Neural progenitor cell (in vitro differentiated cells): ENCODE measurements at regions not wholly inside any gene's neighbourhood (a gene's known extent, or its start where the extent isn't known, plus 50 kb on each side); places are given as distances from the start of the nearest gene placed in this dataset.

ENCODE experiments used
- DNase-seq: peaks from one replicate; pipeline ENCODE4 v3.0.0-alpha.2; 2016; ENCODE audit warnings: low spot score
- H2AFZ ChIP-seq: fragments of 200-600 bp; sonication (generic); replicated peaks from 2 replicates; pipeline ENCODE4 v1.6.1; 2016; ENCODE audit warnings: antibody characterized with exemption
- H3F3A ChIP-seq: fragments of 200-600 bp; sonication (generic); 2 replicates; pipeline ENCODE4 v1.6.1; 2016; ENCODE audit warnings: antibody characterized with exemption, low read depth
- H3K27ac ChIP-seq: fragments of 200-600 bp; sonication (generic); 2 replicates; pipeline ENCODE4 v1.5.1; 2016; ENCODE audit warnings: mild to moderate bottlenecking
- H3K27me3 ChIP-seq: fragments of 200-600 bp; sonication (generic); 2 replicates; pipeline ENCODE4 v1.6.1; 2016; ENCODE audit warnings: mild to moderate bottlenecking, moderate library complexity
- H3K36me3 ChIP-seq: fragments of 200-600 bp; sonication (generic); 2 replicates; pipeline ENCODE4 v1.5.1; 2016
- H3K4me1 ChIP-seq: fragments of 200-600 bp; sonication (generic); 2 replicates; pipeline ENCODE4 v1.6.1; 2016; ENCODE audit warnings: mixed run types
- H3K4me2 ChIP-seq: fragments of 200-600 bp; sonication (generic); 2 replicates; pipeline ENCODE4 v1.6.1; 2016
- H3K4me3 ChIP-seq: fragments of 200-600 bp; sonication (generic); 2 replicates; pipeline ENCODE4 v1.5.1; 2016
- H3K79me2 ChIP-seq: fragments of 200-600 bp; sonication (generic); 2 replicates; pipeline ENCODE4 v1.6.1; 2016; ENCODE audit warnings: low read depth
- H3K9ac ChIP-seq: fragments of 200-600 bp; sonication (generic); 2 replicates; pipeline ENCODE4 v1.6.1; 2016
- H3K9me3 ChIP-seq: fragments of 200-600 bp; sonication (generic); 2 replicates; pipeline ENCODE4 v1.5.1; 2016; ENCODE audit warnings: low read depth
- H4K20me1 ChIP-seq: fragments of 200-600 bp; sonication (generic); 2 replicates; pipeline ENCODE4 v1.6.1; 2016; ENCODE audit warnings: low read depth
- H3K27ac Mint-ChIP-seq: 3 replicates; pipeline ENCODE4 v1.8.0; 2021; ENCODE audit warnings: mixed read lengths
- H3K27me3 Mint-ChIP-seq: 2 replicates; pipeline ENCODE4 v1.8.0; 2022; ENCODE audit warnings: low read depth, mild to moderate bottlenecking, inconsistent platforms, moderate library complexity, mixed read lengths; ENCODE audit not compliant: insufficient read depth
- H3K36me3 Mint-ChIP-seq: 3 replicates; pipeline ENCODE4 v1.8.0; 2021; ENCODE audit warnings: mixed read lengths
- H3K4me1 Mint-ChIP-seq: 3 replicates; pipeline ENCODE4 v1.8.0; 2021; ENCODE audit warnings: mixed read lengths
- H3K4me3 Mint-ChIP-seq: 3 replicates; pipeline ENCODE4 v1.8.0; 2021; ENCODE audit warnings: mild to moderate bottlenecking, moderate library complexity, mixed read lengths
- H3K9me3 Mint-ChIP-seq: 3 replicates; pipeline ENCODE4 v1.8.0; 2020; ENCODE audit warnings: mixed read lengths
- CTCF ChIP-seq: fragments of 200-600 bp; sonication (generic); IDR thresholded peaks from 2 replicates; pipeline ENCODE4 v1.5.1; 2017; ENCODE audit warnings: antibody characterized with exemption, mild to moderate bottlenecking
- EZH2 ChIP-seq: fragments of 200-600 bp; sonication (generic); IDR thresholded peaks from 2 replicates; pipeline ENCODE4 v1.6.1; 2017; ENCODE audit warnings: antibody characterized with exemption, mild to moderate bottlenecking, moderate library complexity
- EZH2phosphoT487 ChIP-seq: fragments of 200-600 bp; sonication (generic); IDR thresholded peaks from 2 replicates; pipeline ENCODE4 v1.6.1; 2017; ENCODE audit warnings: antibody characterized with exemption

GRCh38 chr21:16108561-16109075 lies 378.8 kb downstream of the USP25 start:
- Mint-ChIP-seq H3K27ac (no peak overlapping the region), H3K36me3 (peaks cover 1% of the 10 kb centered on the region), H3K4me3 (no peak overlapping the region), H3K9me3 (peaks cover 19% of the 10 kb centered on the region), H3K27me3 (no peaks in the 10 kb centered on the region), H3K4me1 (peaks cover 6% of the 10 kb centered on the region)
- no peak overlapping the region for H2AFZ ChIP-seq
- no peaks in the 10 kb centered on the region for H3F3A ChIP-seq
- no peak for TF ChIP-seq CTCF
- no peak for TF ChIP-seq EZH2
- TF ChIP-seq EZH2phosphoT487 = no peak
- H3K27ac ChIP-seq = no peak overlapping the region
- no peaks in the 10 kb centered on the region for H4K20me1 ChIP-seq
- H3K79me2 ChIP-seq = no peaks in the 10 kb centered on the region
- H3K4me3 ChIP-seq = no peak overlapping the region
- no peaks in the 10 kb centered on the region for H3K9me3 ChIP-seq
- no peaks in the 10 kb centered on the region for H3K36me3 ChIP-seq
- no peak overlapping the region for H3K9ac ChIP-seq
- DNase-seq = no peak
- no peaks in the 10 kb centered on the region for H3K4me1 ChIP-seq
- no peak overlapping the region for H3K4me2 ChIP-seq
- no peaks in the 10 kb centered on the region for H3K27me3 ChIP-seq

GRCh38 chr21:16113052-16113715 lies 383.4 kb downstream of the USP25 start:
- no peaks in the 10 kb centered on the region for H3K4me1 ChIP-seq
- no peak overlapping the region for H2AFZ ChIP-seq
- H3K4me3 ChIP-seq = no peak overlapping the region
- no peaks in the 10 kb centered on the region for H3K36me3 Mint-ChIP-seq
- H3K27ac ChIP-seq = no peak overlapping the region
- no peaks in the 10 kb centered on the region for H4K20me1 ChIP-seq
- no peaks in the 10 kb centered on the region for H3F3A ChIP-seq
- H3K9me3 Mint-ChIP-seq = peaks cover 20% of the 10 kb centered on the region
- no peaks in the 10 kb centered on the region for H3K36me3 ChIP-seq
- H3K27me3 ChIP-seq = no peaks in the 10 kb centered on the region
- TF ChIP-seq EZH2 (no peak), CTCF (no peak), EZH2phosphoT487 (no peak)
- H3K27ac Mint-ChIP-seq = no peak overlapping the region
- no peak overlapping the region for H3K9ac ChIP-seq
- H3K9me3 ChIP-seq = no peaks in the 10 kb centered on the region
- peaks cover 6% of the 10 kb centered on the region for H3K4me1 Mint-ChIP-seq
- H3K79me2 ChIP-seq = no peaks in the 10 kb centered on the region
- H3K27me3 Mint-ChIP-seq = no peaks in the 10 kb centered on the region
- DNase-seq = no peak
- no peak overlapping the region for H3K4me2 ChIP-seq
- no peak overlapping the region for H3K4me3 Mint-ChIP-seq

GRCh38 chr21:16115461-16115860 lies 385.7 kb downstream of the USP25 start:
- Histone ChIP-seq H3K9me3 (no peaks in the 10 kb centered on the region), H3F3A (no peaks in the 10 kb centered on the region), H2AFZ (no peak overlapping the region), H3K27me3 (no peaks in the 10 kb centered on the region), H3K4me2 (no peak overlapping the region), H4K20me1 (no peaks in the 10 kb centered on the region), H3K9ac (no peak overlapping the region), H3K27ac (no peak overlapping the region), H3K36me3 (no peaks in the 10 kb centered on the region), H3K4me1 (no peaks in the 10 kb centered on the region), H3K4me3 (no peak overlapping the region), H3K79me2 (no peaks in the 10 kb centered on the region)
- Mint-ChIP-seq H3K4me3 (no peak overlapping the region), H3K9me3 (peaks cover 19% of the 10 kb centered on the region), H3K27ac (no peak overlapping the region), H3K4me1 (peaks cover 6% of the 10 kb centered on the region), H3K36me3 (no peaks in the 10 kb centered on the region), H3K27me3 (no peaks in the 10 kb centered on the region)
- DNase-seq = no peak
- TF ChIP-seq EZH2 = no peak
- TF ChIP-seq EZH2phosphoT487 = no peak
- no peak for TF ChIP-seq CTCF
